MV-4-11 (cell line): ENCODE measurements at regions not wholly inside any gene's neighbourhood (a gene's known extent, or its start where the extent isn't known, plus 50 kb on each side); places are given as distances from the start of the nearest gene placed in this dataset.
"Not testable (repeated sequence)": the region's sequence is repeated elsewhere in the genome, so short reads cannot be mapped to it uniquely, and the experiment has no call there.

ENCODE experiments used
- DNase-seq: peaks from one replicate; lab custom pipeline; 2025; lab: John Stamatoyannopoulos, UW

DNA sequence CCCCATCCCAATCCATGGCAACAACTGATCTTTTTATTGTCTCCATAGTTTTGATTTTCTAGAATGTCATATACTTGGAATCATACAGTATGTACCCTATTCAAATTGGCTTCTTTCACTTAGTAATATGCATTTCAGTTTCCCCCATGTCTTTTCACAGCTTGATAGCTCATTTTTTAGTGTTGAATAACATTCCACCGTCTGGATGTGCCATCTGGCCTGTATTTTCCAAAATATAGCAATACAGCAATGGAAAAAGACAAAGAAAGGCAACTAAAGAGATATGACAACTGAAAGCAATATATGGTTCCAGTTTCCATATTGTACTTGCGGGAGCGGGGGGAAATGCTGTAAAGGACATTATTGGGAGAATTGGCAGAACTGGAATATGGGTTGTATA, 166.4 kb upstream of the NT5E start:
- no peak for DNase-seq

- no peak for DNase-seq
Observed at GRCh38 chr6:85278466-85279035, 171.3 kb upstream of the NT5E start.

DNA sequence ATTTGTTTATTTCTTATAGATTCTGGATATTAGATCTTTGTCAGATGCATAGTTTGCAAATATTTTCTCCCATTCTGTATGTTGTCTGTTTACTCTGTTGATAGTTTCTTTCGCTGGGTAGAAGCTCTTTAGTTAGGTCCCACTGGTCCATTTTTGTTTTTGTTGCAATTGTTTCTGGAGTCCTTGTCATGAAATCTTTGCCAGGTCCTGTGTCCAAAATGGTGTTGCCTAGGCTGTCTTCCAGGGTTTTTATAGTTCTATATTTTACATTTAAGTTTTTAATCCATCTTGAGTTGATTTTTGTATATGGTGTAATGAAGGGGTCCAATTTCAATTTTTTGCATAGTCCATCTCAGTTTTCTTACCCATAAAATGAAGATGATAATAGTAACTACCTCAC, 173.9 kb upstream of the NT5E start:
- not testable (repeated sequence) for DNase-seq

GRCh38 chr6:85275338-85275985, 174.4 kb upstream of the NT5E start:
- DNase-seq: no peak

DNA sequence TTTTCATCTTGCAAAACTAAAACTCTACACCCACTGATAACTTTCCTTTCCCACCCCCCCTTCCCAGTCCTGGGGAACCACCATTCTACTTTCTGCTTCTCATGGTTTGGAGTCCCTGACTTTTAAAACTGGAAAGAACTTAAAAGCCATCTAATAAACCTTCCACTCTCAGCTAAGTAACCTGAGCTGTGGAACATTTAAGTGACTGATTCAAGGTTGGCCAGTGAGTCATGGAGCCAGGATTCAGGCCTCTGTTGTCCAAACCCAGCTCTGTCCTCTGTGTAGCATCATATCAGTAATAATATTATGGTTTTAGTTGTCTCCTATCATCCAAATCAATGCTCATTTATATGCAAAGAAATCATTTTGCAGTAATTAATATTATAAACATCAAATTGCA, 176.0 kb upstream of the NT5E start:
- DNase-seq: no peak

GRCh38 chr6:85273046-85273445, 176.8 kb upstream of the NT5E start:
- DNase-seq: no peak

GRCh38 chr6:85272592-85272991, 177.3 kb upstream of the NT5E start:
- DNase-seq: no peak

DNA sequence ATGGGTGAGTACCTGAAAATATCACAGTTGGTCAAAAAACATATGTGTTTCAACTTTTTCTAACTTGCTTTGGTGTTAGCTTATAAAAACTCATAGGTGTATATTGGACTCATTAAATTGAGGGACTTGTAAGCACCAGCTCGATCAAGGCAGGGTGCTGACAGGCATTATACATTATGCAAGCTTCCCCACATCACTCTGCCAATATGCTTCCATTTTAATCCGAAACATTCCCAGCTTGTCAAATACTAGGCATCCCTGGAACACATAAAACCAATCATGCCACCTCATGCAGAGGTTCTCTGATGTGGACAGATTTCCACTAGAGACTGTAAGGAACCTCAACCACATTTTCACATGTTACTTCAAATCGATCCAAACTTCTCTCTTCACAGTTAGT, 187.3 kb upstream of the NT5E start:
- no peak for DNase-seq

- no peak for DNase-seq
Observed at GRCh38 chr6:85261271-85261670, 188.6 kb upstream of the NT5E start.

- DNase-seq: no peak
Observed at GRCh38 chr6:85255661-85256060, 194.2 kb upstream of the NT5E start.

- DNase-seq: no peak
Observed at GRCh38 chr6:85252552-85252951, 197.3 kb upstream of the NT5E start.

DNA sequence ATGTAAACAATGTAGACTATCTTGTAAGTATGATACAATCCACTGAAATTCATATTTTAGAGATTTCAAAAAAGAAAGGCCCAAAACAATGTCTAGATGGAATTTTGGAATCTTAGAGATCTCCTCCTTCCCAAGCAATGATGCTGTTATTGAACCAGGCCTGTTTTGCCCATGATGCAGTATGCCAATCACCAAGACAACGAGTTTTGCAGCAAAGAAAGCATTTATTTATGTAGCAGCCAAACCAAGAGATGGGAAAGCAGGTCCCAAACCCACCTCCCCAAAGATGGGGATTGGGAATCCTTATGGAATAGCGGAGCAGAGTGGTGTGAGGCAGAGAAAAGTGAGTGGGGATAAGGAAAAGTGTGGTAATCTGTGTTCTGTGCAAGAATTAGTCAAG, 197.8 kb upstream of the NT5E start:
- no peak for DNase-seq

DNA sequence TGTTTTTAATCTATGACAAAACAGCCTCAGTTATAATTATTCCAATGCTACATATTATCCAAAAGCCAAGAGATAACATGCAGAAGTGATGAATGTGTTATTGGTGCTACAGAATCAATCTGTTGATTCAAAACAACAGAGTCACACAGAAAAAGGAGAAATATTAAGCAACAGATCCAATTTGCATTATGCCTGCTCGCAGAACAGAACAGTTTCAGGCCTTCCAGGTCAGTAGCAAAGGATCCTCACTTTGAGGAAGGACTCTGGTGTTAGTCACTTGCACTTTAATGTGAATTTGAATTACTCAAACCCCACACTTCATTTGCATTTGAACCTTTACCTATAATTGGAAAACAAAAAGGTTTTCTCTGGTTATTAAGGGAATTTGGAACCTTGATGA, 198.6 kb upstream of the NT5E start:
- DNase-seq: no peak

- DNase-seq: no peak
Observed at GRCh38 chr6:85250586-85251220, 199.2 kb upstream of the NT5E start.

GRCh38 chr6:85245004-85245403, 204.9 kb upstream of the NT5E start:
- DNase-seq: no peak

GRCh38 chr6:85241498-85242052, 208.3 kb upstream of the NT5E start:
- DNase-seq: no peak

DNA sequence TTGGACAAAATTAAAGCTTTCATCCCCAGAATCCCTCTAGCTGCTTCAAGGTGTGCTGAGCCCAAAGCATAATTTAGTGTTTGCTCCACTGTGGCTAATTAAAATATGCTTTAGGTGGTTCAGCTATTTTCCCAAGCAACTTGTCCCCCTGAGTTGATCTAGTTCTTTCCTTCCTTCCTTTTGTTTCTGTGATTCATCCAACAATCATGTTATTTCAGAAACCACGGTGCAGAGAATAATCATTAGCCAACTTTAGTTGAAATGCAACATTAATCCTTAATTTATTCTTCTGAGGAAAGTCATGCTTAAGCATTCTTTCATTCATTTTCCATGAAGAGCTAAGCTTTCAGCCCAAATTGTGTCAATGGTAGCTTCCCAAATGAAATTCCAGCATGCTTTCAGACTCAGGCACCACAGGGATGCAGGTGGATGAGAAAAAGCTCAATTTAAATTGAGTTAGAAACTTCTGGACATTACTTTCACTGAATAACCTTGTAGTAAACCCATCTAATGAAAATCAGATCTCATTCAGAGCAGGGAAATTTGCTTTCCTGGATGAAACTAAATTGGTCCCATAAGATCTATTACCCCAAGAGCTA, 209.0 kb upstream of the NT5E start:
- DNase-seq: no peak

- no peak for DNase-seq
Observed at GRCh38 chr6:85237478-85237877, 212.4 kb upstream of the NT5E start.

- no peak for DNase-seq
Observed at GRCh38 chr6:85236636-85237035, 213.2 kb upstream of the NT5E start.

DNA sequence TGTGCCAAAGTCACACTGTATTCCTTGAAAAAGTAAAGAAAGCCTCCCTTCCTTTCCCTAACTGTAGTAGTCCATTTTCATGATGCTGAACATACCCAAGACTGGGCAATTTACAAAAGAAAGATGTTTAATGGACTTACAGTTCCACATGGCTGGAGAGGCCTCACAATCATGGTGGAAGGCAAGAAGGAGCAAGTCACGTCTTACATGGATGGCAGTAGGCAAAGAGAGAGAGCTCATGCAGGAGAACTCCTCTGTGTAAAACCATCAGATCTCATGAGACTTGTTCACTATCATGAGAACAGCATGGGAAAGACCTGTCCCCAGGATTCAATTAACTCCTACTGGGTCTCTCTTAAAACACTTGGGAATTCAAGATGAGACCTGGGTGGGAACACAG, 222.5 kb upstream of the NT5E start:
- not testable (repeated sequence) for DNase-seq

DNA sequence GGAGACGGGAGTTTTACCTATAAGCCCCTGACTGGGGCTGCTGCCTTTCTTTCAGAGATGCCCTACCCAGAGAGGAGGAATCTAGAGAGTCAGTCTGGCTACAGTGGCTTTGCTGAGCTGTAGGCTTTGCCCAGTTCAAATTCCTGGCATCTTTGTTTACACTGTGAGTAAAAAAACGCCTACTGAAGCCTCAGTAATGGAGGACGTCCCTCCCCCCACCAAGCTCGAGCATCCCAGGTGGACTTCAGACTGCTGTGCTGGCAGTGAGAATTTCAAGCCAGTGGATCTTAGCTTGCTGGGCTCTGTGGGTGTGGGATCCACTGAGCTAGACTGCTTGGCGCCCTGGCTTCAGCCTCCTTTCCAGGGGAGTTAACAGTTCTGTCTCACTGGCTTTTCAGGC, 237.1 kb upstream of the NT5E start:
- not testable (repeated sequence) for DNase-seq

- DNase-seq: no peak
Observed at GRCh38 chr6:85195243-85195642, 254.6 kb upstream of the NT5E start.

DNA sequence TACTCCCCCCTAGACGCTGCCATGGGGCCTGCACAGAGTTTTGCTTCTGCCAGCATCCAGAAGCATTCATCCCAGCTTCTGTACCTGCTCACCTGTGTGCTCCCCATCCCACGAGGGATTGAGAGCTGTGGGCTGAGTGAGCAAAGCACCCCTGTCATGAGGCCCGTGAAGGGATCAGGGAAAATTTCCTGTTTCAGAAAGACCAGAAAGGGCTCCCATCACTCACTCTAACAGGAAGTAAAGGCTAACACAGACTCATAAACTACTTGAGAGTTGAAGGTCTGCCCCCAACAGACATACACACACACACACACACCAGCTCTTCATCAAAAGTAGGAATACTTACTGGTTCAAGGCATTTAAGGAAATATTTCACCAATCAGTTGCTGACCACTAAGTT, 256.5 kb upstream of the NT5E start:
- no peak for DNase-seq
